ENCODE measurements at regions not wholly inside any gene's neighbourhood (a gene's known extent, or its start where the extent isn't known, plus 50 kb on each side); places are given as distances from the start of the nearest gene placed in this dataset.

DNA sequence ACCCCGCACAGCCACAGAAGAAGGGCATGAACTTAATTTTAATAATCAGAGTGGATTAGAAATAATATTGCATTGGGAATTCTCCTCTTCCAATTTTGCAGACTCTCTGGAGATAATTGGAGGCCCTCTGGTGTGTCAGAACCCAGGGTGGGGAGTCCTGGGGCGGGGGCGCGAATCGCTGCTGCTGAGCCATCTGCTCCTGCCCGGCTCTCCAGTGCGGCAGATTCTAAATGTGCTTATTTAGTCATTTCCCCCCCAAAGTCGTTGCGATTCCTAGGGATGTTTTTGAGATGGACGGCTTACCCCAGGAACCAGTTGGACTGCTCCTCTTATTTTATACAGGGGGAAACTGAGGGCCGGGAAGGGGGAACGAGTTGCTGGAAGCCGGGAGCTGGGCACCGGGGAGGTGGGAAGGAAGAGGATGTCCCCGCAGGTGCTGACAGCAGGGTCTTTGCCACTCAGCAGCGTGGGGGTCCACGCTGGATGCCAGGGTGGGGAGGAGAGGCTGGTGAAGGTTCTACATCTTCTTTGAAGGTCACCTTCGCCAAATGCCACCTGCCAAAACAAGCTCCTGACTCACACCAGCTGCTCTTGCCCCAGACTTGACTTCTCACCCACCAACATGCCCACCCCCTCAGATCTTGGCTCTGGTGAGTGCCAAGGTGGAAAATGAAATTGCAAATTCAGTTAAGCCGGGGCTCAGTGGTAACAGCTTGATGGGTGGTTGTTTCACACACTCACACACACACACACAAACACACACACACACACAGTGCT lies 91.3 kb upstream of the PRR23E start:
- intact Hi-C loops (cut with DNase I), result no loop called here
- Histone ChIP-seq H3K27me3 (no peaks in the 10 kb centered on the region), H3K9me3 (no peaks in the 10 kb centered on the region), H3K36me3 (no peaks in the 10 kb centered on the region), H3K4me3 (no peak overlapping the region), H3K27ac (no peak overlapping the region), H3K4me1 (ENCODE audit: insufficient read depth) (no peaks in the 10 kb centered on the region)
- no peak for DNase-seq
- no peak for TF ChIP-seq POLR2A (IDR thresholded peaks at IDR 0.05)
- TF ChIP-seq, protein P1, sequence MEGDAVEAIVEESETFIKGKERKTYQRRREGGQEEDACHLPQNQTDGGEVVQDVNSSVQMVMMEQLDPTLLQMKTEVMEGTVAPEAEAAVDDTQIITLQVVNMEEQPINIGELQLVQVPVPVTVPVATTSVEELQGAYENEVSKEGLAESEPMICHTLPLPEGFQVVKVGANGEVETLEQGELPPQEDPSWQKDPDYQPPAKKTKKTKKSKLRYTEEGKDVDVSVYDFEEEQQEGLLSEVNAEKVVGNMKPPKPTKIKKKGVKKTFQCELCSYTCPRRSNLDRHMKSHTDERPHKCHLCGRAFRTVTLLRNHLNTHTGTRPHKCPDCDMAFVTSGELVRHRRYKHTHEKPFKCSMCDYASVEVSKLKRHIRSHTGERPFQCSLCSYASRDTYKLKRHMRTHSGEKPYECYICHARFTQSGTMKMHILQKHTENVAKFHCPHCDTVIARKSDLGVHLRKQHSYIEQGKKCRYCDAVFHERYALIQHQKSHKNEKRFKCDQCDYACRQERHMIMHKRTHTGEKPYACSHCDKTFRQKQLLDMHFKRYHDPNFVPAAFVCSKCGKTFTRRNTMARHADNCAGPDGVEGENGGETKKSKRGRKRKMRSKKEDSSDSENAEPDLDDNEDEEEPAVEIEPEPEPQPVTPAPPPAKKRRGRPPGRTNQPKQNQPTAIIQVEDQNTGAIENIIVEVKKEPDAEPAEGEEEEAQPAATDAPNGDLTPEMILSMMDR (IDR thresholded peaks at IDR 0.05), result no peak
- no peak for TF ChIP-seq EP300 (IDR thresholded peaks at IDR 0.05)
- WGBS, 3 donors, result 83 to 90% (median 83%) methylated on average over 19 of the region's 19 CpGs

DNA sequence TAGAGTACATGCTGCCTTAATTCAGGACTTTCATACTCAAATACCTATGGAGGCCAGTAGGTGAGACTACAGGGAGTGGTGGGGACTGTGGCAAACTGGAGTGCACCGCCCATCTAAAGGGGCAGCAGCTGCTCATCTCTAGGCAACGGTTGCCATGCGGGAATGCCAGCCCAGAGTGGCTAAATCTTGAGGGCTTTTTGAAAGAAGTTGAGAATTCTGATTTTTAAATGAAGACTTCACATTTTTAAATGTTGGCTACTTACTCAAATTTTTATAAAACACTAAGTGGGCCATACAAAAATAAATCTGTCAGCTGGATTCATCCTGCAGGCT lies 90.8 kb upstream of the PRR23E start:
- no peak for DNase-seq
- H3K4me1 ChIP-seq (ENCODE audit: insufficient read depth), result no peaks in the 10 kb centered on the region
- H3K9me3 ChIP-seq, result no peaks in the 10 kb centered on the region
- TF ChIP-seq, protein P1 (IDR thresholded peaks at IDR 0.05), result no peak
- no peak for TF ChIP-seq EP300 (IDR thresholded peaks at IDR 0.05)
- intact Hi-C loops (cut with DNase I), result no loop called here
- 82 to 90% (median 89%) methylated on average over 3 of the region's 3 CpGs for WGBS, 3 donors
- no peak overlapping the region for H3K27ac ChIP-seq
- H3K4me3 ChIP-seq, result no peak overlapping the region
- no peaks in the 10 kb centered on the region for H3K27me3 ChIP-seq
- H3K36me3 ChIP-seq, result no peaks in the 10 kb centered on the region

- 85 to 92% (median 90%) methylated on average over 13 of the region's 13 CpGs for WGBS, 3 donors
- Histone ChIP-seq H3K4me1 (ENCODE audit: insufficient read depth) (no peaks in the 10 kb centered on the region), H3K4me3 (no peak overlapping the region), H3K9me3 (no peaks in the 10 kb centered on the region), H3K27ac (no peak overlapping the region), H3K27me3 (no peaks in the 10 kb centered on the region), H3K36me3 (no peaks in the 10 kb centered on the region)
- DNase-seq, result no peak
- TF ChIP-seq EP300 (IDR thresholded peaks at IDR 0.05) (no peak), POLR2A (IDR thresholded peaks at IDR 0.05) (no peak)
- TF ChIP-seq, protein P1 (IDR thresholded peaks at IDR 0.05), result no peak
- intact Hi-C loops (cut with DNase I), result no loop called here
These were observed 90.3 kb upstream of the PRR23E start for GRCh38 chr3:127102587-127102986.

DNA sequence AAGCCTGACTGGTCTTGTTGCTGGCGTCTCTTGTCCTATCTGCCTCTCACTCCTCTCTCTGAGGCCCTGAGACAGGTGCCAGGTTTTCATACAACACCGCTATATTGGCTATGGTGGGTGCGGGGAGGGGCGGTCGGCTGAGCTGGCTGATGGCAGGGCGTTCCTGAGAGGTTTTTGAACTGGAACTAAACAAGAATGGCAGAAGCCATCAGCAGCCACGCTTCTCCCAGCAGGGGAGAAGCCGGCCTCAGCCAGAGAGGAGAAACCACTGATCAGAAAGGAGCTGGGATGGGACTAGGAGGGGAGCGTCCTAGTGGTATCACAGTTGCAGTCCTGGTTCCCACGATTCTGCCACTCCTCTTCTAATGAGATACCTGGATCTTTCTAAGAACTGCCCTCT lies 89.9 kb upstream of the PRR23E start:
- no peak for DNase-seq
- no peaks in the 10 kb centered on the region for H3K4me1 ChIP-seq (ENCODE audit: insufficient read depth)
- TF ChIP-seq, protein P1 (IDR thresholded peaks at IDR 0.05), result no peak
- TF ChIP-seq POLR2A (IDR thresholded peaks at IDR 0.05), result no peak
- no peak for TF ChIP-seq EP300 (IDR thresholded peaks at IDR 0.05)
- H3K4me3 ChIP-seq, result no peak overlapping the region
- 70 to 76% (median 71%) methylated on average over 10 of the region's 10 CpGs for WGBS, 3 donors
- intact Hi-C loops (cut with DNase I), result no loop called here
- H3K9me3 ChIP-seq, result no peaks in the 10 kb centered on the region
- H3K27ac ChIP-seq, result no peak overlapping the region
- no peaks in the 10 kb centered on the region for H3K36me3 ChIP-seq
- H3K27me3 ChIP-seq, result no peaks in the 10 kb centered on the region

All from ovary (tissue), 7 donors.